ENCODE measurements at regions not wholly inside any gene's neighbourhood (a gene's known extent, or its start where the extent isn't known, plus 50 kb on each side); places are given as distances from the start of the nearest gene placed in this dataset.

DNA sequence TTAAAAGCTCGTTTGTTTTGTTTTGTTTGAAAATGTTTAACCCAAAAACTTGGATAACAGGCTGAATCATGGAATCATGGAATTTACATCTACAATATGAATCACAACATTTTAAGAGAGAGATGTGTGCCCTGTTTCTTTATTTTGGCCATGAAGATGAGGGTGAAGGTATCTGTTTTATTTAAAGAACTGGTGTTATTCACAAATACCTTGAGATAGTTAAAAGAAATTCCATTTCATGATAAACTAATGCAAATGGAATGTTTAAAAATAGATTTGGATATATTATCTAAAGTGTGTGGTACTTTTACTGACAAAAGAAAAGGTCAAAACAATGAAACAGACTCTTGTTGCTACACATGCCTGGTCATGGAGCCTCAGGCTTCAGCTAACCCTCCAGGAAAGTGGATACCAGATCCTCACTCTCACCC is 486.0 kb upstream of the CFAP20DC start:
- peak; percentile 41 for DNase-seq
- no peaks in the 10 kb centered on the region for H3K9me3 ChIP-seq
- no peaks in the 10 kb centered on the region for H3K36me3 ChIP-seq
- no peaks in the 10 kb centered on the region for H3K27me3 ChIP-seq
- no peak overlapping the region for H3K4me3 ChIP-seq

DNA sequence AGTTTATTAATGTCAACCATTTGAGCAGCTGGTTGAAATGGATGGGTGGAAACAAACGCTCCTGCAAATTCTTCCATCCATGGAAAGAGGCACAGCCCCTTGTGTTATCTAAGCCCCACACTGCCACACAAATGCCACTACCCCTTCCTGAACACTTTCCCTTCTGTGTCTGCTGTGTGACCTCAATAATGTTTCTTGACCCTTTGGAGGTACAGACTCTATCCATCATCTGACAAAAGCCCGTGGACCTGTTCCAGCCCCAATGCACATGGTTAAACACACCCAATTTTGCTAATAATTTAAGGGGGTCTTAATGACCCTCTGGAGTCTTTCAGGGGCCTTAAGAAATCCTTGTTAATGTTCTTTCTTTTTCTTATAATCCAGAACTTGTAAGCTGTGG is 482.2 kb upstream of the CFAP20DC start:
- H3K27me3 ChIP-seq: no peaks in the 10 kb centered on the region
- no peaks in the 10 kb centered on the region; the same call in 1 of the 2 replicates for H3K9me3 ChIP-seq
- H3K4me3 ChIP-seq: no peak overlapping the region
- H3K36me3 ChIP-seq: no peaks in the 10 kb centered on the region
- no peak for DNase-seq

DNA sequence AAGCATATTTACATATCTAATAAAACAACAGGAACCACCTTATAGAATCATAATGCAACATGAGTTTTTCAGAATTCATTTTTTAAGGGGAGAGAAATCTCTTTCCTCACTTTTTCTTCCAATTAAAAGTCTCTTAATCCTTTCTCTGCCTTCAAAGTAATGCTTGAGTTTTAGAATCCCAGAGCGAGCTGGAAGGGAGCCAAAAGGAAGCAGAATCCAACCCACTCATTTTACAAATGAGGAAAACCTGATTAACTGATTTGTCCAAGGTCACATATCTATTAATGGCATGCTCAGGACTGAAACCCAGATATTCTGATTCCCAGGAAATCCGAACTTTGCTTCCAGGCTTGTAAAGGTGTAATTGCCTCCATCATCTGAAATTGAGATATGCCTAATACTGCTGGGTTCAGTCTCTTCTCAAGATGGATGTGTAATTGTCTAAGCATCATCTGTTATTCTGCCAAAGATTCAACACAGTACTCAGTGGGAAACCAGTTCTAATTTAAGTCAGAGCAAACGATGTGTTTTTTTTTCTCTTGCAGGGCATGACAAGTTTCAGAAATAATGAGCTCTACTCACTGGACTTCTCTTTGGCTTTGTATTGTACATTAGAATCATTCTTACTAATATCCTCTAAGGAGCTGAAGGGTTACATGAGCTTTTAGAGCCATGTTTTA is 481.4 kb upstream of the CFAP20DC start:
- Histone ChIP-seq H3K9me3 (no peaks in the 10 kb centered on the region; the same call in 1 of the 2 replicates), H3K36me3 (no peaks in the 10 kb centered on the region), H3K27me3 (no peaks in the 10 kb centered on the region), H3K4me3 (no peak overlapping the region)
- no peak for DNase-seq

DNA sequence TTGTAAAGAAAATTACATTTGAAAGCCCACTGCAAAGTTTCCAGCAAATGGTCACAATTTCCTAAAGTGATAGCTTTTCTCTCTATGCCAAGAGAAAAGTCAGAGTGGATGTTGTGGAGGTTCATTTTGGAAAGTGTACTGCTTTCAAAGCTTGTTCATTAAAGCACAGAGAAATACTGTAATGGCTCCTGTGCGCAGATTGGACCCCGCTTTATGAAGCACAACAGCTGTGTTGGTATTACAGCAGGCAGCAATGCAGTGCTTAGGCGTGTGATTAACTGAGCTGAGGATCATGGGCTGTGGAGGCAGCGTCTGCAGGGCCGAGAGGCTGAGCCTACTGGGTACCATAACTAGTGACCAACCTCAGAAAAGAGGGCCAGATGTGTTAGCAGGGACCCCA is 478.4 kb upstream of the CFAP20DC start:
- Histone ChIP-seq H3K36me3 (no peaks in the 10 kb centered on the region), H3K27me3 (no peaks in the 10 kb centered on the region), H3K4me3 (no peak overlapping the region), H3K9me3 (no peaks in the 10 kb centered on the region; the same call in 1 of the 2 replicates)
- no peak for DNase-seq

DNA sequence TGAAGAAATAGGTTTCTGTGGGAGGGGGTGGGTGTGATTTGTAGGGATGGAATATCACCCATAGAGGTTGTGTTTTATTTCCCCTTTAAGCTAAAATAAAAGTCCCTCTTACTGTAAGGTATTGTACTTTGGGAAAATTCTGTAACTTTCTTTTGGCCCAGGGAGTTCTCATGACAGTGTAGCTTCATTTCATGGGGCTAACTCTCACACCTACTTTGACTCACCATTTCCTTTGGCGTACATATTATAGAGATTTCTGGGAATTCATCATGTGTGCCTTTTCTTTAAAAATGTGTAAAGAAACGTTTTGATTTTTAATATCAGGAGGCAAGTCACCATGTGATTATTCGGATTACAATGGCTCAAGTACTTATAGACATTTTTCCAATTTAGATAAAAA is 477.7 kb upstream of the CFAP20DC start:
- Histone ChIP-seq H3K9me3 (no peaks in the 10 kb centered on the region; the same call in 1 of the 2 replicates), H3K36me3 (no peaks in the 10 kb centered on the region), H3K4me3 (no peak overlapping the region), H3K27me3 (no peaks in the 10 kb centered on the region)
- no peak for DNase-seq

DNA sequence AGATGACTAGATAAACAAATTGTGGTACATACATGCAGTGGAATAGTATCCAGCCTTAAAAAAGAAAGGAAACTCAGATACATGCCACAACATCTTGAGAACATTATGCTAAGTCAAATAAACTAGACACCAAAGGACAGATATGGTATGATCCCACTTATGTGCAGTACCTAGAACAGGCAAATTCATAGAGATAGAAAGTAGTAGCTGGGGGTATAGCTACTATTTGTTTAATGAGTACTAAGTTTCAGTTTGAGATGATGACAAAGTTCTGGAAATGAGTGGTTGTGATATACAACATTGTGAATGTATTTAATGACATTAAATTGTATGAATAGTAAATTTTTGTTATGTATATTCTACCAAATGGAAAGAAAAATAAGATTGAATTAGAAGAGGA is 477.2 kb upstream of the CFAP20DC start:
- Histone ChIP-seq H3K36me3 (no peaks in the 10 kb centered on the region), H3K4me3 (no peak overlapping the region), H3K27me3 (no peaks in the 10 kb centered on the region), H3K9me3 (no peaks in the 10 kb centered on the region; the same call in 1 of the 2 replicates)
- DNase-seq: no peak

DNA sequence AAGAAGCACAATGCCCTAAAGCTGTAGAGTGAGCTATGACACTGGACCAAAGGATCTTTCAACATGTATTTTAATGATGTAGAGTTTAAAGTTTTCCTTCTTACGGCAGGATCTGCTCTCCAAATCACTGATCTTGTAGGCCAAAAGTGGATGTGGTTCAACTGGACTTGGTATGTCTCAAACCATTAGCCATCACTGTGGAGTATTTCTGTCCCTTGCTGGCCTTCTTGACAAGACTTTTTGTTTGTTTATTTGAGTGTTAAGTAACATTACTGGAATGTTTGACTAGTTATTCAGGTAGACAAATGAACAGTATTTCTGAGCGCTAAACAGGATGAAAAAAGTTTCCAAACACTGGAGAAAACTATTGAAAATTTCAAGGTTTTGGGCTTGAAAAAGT is 472.7 kb upstream of the CFAP20DC start:
- DNase-seq: no peak
- no peak overlapping the region for H3K4me3 ChIP-seq
- H3K9me3 ChIP-seq: no peaks in the 10 kb centered on the region; the same call in 1 of the 2 replicates
- H3K27me3 ChIP-seq: no peaks in the 10 kb centered on the region
- no peaks in the 10 kb centered on the region for H3K36me3 ChIP-seq

DNA sequence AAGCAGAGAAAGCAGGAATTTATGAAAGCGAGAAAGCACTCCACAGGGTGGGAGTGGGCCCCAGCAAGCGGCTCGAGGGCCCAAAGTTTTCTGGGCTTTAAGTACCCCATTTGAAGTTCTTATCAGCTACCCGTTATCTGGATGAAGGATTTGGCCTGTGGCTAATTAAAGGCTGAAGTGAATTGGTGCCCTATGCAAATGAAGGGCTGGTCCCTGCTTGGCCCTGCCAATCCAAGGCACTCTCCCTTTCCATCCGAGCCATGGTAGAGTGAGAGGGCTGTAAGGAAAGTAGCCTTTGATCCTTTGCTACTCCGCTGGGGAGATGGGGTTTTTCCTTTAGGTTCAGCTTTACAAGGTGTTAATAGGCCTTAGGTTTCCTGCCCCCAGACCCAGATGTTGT is 469.3 kb upstream of the CFAP20DC start:
- Histone ChIP-seq H3K4me3 (no peak overlapping the region), H3K27me3 (no peaks in the 10 kb centered on the region), H3K36me3 (no peaks in the 10 kb centered on the region), H3K9me3 (no peaks in the 10 kb centered on the region)
- DNase-seq: no peak

DNA sequence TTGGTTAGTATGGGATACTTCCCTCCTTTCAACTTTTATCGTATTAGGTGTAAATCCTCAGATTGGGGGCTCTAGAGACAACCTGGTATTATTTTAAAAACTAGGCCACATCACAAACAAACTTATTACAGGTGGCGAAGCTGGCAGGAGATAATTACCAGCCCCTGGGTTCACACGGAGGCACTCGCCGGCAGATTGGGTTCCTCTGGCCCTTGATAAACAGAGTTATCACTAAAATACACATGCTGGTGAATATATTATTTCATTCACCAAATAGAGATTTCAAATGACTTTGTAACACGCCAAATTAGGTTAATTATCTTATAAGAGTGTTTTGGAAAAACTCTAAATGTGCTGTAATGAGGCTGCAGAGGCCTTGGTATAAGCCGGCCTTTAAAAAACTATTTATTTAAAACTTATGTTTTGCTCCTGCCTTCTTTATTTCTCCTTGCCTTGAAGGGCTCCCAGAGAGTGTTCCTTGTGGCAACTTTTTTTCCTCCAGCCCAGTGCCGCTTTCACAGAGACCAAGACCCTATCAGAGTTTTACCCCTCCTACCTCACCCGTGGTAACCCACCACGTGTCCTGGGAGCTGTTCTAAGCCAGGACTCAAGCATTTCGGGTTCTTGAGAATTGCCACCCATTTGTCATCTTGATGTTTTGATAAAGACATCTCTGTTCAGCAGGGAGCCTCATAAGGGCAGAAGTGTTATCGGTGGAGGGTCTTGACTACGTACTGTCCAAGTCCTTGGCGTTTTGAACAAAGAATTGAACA is 468.6 kb upstream of the CFAP20DC start:
- no peaks in the 10 kb centered on the region for H3K27me3 ChIP-seq
- H3K36me3 ChIP-seq: no peaks in the 10 kb centered on the region
- H3K4me3 ChIP-seq: no peak overlapping the region
- no peaks in the 10 kb centered on the region for H3K9me3 ChIP-seq
- no peak for DNase-seq

DNA sequence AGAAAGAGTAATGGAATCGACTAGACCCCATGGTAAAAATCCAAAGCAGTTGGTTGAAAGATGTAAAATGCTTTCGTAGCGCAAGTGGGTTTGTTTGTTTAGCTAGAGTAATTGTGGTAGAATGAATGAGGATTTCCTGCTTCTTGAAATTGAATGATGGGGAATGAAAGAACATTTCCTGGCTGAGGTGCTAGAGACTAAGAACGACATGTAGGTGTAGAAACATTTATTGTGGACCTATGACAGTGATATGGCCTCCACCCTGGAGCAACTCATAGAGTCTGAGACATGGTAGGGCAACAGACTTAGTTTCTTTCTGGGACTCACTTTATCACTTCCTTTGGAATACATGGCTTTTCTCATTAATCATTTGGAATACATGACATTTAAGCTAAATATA is 467.6 kb upstream of the CFAP20DC start:
- no peak overlapping the region for H3K4me3 ChIP-seq
- no peak for DNase-seq
- H3K36me3 ChIP-seq: no peaks in the 10 kb centered on the region

DNA sequence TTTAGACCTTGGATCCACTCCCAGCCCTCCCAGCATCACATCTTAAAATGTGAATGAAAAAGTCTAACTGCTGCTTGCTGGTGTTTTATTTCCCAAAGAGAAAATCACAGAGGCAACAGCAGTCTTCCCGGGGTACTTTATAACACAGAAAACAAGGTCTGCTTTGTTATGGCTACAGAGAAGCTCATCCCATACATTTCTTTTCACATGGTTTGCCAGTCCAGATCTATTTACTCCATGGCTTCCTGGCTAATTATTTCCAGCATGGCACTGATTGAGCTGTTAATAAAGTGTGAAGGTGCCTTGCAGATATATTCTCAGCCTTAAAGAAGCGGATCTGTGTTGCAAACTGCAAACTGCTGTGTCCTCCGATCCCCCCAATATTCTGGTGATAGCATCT is 466.1 kb upstream of the CFAP20DC start:
- no peaks in the 10 kb centered on the region for H3K36me3 ChIP-seq
- no peaks in the 10 kb centered on the region for H3K27me3 ChIP-seq
- H3K9me3 ChIP-seq: no peaks in the 10 kb centered on the region
- no peak overlapping the region for H3K4me3 ChIP-seq
- no peak for DNase-seq

More for the DNA sequence above, 467.6 kb upstream of the CFAP20DC start:
- no peaks in the 10 kb centered on the region for H3K27me3 ChIP-seq
- no peaks in the 10 kb centered on the region for H3K9me3 ChIP-seq

DNA sequence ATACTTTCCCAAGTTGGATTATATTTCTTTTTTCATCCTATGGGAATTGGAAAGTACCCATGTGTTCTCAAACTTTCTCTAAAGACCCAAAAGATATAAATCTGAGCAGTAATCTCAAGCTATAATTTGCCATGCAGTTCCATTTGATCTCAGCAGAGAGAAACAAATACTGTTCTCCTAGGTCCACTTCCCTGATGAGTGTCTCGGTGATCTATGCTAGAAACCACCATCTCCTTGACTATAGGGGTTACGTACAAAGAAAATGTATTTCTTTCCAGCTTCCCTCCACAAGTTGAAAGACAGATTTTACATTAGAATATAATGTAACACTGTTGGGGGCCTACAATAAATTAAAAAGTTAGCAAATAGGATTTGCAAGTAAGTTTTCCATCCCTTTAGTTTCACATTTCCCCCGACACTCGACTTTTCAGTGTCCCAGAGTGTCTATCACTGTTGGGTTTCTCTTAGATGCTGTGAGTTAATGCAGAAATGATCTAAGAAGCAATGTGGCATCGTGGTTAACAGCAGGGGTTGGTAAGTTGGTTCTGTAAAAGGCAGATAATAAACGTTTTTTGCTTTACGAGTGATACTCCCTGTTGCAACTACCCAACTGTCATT is 465.1 kb upstream of the CFAP20DC start:
- H3K36me3 ChIP-seq: no peaks in the 10 kb centered on the region
- DNase-seq: no peak
- no peak overlapping the region for H3K4me3 ChIP-seq
- no peaks in the 10 kb centered on the region for H3K27me3 ChIP-seq
- H3K9me3 ChIP-seq: no peaks in the 10 kb centered on the region

DNA sequence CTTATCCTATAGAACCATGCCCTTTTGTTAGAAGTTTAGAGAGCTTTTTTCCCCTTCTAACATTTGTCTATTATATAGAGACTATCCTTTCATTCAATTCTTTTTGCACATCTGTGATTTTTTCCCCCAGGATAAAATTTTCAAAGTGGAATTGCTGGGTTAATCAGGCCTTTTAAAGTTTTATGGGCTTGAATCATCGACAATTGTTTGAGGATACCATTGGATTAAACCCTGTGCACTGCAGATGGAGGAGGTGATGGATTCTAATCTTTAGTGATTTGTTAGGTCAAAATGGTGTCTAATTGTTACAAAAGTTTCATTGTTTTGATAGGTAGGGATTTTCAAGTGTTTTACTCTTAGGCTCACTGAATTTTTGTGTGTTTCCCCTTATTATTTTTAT is 463.7 kb upstream of the CFAP20DC start:
- DNase-seq: no peak
- no peaks in the 10 kb centered on the region for H3K36me3 ChIP-seq
- H3K9me3 ChIP-seq: no peaks in the 10 kb centered on the region

DNA sequence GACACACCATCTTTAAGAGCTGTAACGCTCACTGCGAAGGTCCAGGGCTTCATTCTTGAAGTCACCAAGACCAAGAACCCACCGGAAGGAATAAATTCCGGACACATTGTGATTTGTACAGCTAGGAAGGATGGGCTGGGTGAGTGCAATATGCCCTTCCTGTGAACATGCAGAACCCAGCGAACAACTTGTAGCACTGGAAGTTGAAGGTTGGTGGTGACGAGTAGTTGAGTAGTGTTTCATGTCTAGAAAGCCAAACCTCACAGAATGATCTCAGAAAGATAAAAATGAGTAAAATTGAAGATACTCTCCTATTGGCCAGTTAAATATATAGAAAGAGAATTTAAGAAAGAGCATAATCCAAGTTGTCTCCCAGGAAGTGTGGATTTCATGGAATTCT is 462.2 kb upstream of the CFAP20DC start:
- no peaks in the 10 kb centered on the region for H3K9me3 ChIP-seq
- H3K36me3 ChIP-seq: no peaks in the 10 kb centered on the region
- no peaks in the 10 kb centered on the region for H3K27me3 ChIP-seq
- no peak for DNase-seq
- no peak overlapping the region for H3K4me3 ChIP-seq

More for the DNA sequence above, 463.7 kb upstream of the CFAP20DC start:
- no peak overlapping the region for H3K4me3 ChIP-seq
- H3K27me3 ChIP-seq: no peaks in the 10 kb centered on the region

DNA sequence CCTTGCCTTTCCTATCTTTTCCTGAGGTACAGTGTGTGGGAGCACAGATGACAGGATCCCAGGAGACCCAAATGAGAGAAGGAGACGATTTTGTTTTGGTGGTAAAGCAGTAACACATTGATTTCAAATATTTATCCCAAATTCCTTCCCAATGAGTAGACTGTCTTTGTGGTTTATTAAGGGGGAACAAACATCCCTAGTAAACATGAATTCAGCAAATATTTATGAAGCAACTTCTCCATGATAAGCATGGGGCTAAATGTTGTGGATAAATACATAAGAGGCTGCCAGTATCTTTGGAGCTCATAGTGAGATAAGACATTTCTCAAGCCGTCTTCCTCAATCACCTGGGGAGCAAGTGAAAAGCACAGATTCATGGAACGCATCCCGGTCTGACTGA is 460.8 kb upstream of the CFAP20DC start:
- H3K4me3 ChIP-seq: no peak overlapping the region
- no peak for DNase-seq
- H3K9me3 ChIP-seq: no peaks in the 10 kb centered on the region
- H3K27me3 ChIP-seq: no peaks in the 10 kb centered on the region
- no peaks in the 10 kb centered on the region for H3K36me3 ChIP-seq

DNA sequence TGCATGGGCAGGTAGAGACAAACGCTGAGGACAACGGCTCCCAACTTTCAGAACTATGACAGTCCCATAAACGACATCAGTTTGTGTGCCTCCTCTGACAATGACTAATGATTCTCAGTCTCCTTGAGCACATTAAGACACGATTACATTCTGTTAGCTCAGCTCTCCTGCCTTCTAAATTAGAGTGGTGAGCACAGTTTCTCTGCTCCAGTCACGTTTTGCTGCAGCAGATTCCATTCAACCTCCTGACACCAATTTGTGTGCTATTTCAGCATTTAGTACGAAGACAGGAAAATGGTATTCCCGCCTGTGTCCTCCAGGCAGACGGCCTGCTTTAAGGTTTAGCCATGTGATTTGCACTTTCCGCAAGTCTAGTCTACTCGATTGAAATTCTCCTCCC is 458.4 kb upstream of the CFAP20DC start:
- Histone ChIP-seq H3K4me3 (no peak overlapping the region), H3K27me3 (no peaks in the 10 kb centered on the region), H3K36me3 (no peaks in the 10 kb centered on the region), H3K9me3 (no peaks in the 10 kb centered on the region)
- no peak for DNase-seq

DNA sequence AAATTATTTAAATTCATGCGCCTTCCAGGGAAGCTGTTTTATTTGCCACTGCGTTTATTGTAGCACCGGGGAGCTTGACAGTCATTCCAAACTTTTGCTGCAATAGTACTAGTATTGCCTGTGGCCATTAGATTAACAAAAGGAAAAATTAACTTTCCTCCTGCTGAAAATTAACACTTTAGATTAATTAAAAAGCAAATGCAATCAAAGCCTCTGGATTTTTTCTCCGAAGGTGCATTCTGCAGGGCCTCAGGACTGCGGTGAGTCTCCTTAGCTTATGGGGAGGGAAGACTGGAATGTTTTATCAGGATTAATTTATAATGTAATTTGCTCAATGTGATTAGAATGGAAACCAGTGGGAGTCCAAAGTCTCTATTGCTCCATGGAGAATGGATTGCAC is 456.4 kb upstream of the CFAP20DC start:
- Histone ChIP-seq H3K4me3 (no peak overlapping the region), H3K36me3 (no peaks in the 10 kb centered on the region), H3K9me3 (no peaks in the 10 kb centered on the region), H3K27me3 (no peaks in the 10 kb centered on the region)
- no peak for DNase-seq

DNA sequence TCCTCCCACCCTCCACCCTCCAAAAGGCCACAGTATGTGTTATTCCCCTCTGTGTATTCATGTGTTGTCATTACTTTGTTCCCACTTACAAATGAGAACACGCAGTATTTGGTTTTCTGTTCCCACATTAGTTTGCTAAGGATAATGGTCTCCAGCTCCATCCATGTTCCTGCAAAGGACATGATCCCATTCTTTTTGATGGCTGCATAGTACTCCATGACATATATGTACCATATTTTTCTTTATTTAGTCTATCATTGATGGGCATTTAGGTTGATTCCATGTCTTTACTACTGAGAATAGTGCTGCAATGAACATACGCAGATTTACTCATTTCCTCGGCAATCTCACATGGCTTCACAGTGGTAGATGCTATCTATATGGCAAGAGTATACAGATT is 453.6 kb upstream of the CFAP20DC start:
- Histone ChIP-seq H3K27me3 (no peaks in the 10 kb centered on the region), H3K9me3 (no peaks in the 10 kb centered on the region), H3K36me3 (no peaks in the 10 kb centered on the region), H3K4me3 (no peak overlapping the region)
- no peak for DNase-seq

All from MG63 (cell line).